PC-3 (cell line): ENCODE measurements at regions not wholly inside any gene's neighbourhood (a gene's known extent, or its start where the extent isn't known, plus 50 kb on each side); places are given as distances from the start of the nearest gene placed in this dataset.

ENCODE experiments used
- ATAC-seq: fragments of 200-7000 bp; cut with Tn5 transposase; 2 replicates; pipeline ENCODE4 v1.9.1; 2020; ENCODE audit warnings: mild to moderate bottlenecking, moderate library complexity
- BruUV-seq: library from RNA; stranded (reverse); fragments of 400-500 nt; replicated peaks from 2 replicates; lab custom pipeline; 2021; lab: Mats Ljungman, UMichigan
- CTCF ChIA-PET: fragments of 300-600 bp; sonication (Branson Sonifier 250); formaldehyde crosslinking; loops from one replicate; lab custom pipeline; 2022; ENCODE audit warnings: antibody characterized with exemption; lab: Charles Lee
- POLR2A ChIA-PET: fragments of 300-600 bp; sonication (Branson Sonifier 250); formaldehyde crosslinking; loops from one replicate; lab custom pipeline; 2022; ENCODE audit warnings: antibody characterized with exemption; ENCODE audit not compliant: unreplicated experiment; lab: Charles Lee
- DNase-seq: peaks from one replicate; pipeline ENCODE4 v3.0.0-alpha.2; 2015
- H2AFZ ChIP-seq: fragments of 300-600 bp; sonication (generic); 2 replicates; pipeline ENCODE4 v1.6.0; 2016; ENCODE audit warnings: antibody characterized with exemption, low read length
- H3F3A ChIP-seq: fragments of 300-600 bp; sonication (generic); one replicate; pipeline ENCODE4 v1.6.0; 2017; ENCODE audit warnings: antibody characterized with exemption, low read length, control low read depth, mild to moderate bottlenecking; ENCODE audit not compliant: unreplicated experiment
- H3K27ac ChIP-seq: fragments of 300-600 bp; sonication (generic); 2 replicates; pipeline ENCODE4 v1.5.1; 2016; ENCODE audit warnings: mild to moderate bottlenecking, low read length
- H3K27me3 ChIP-seq: fragments of 300-600 bp; sonication (generic); 2 replicates; pipeline ENCODE4 v1.6.1; 2016; ENCODE audit warnings: low read length, mixed read lengths
- H3K36me3 ChIP-seq: fragments of 300-600 bp; sonication (generic); 2 replicates; pipeline ENCODE4 v1.6.1; 2016; ENCODE audit warnings: low read depth, mixed run types, low read length, mixed read lengths
- H3K4me1 ChIP-seq: fragments of 300-600 bp; sonication (generic); 2 replicates; pipeline ENCODE4 v1.5.1; 2016; ENCODE audit warnings: low read length; ENCODE audit not compliant: insufficient read depth
- H3K4me2 ChIP-seq: fragments of 300-600 bp; sonication (generic); 2 replicates; pipeline ENCODE4 v1.6.0; 2016; ENCODE audit warnings: low read length
- H3K4me3 ChIP-seq: fragments of 300-600 bp; sonication (generic); 2 replicates; pipeline ENCODE4 v1.5.1; 2016; ENCODE audit warnings: mild to moderate bottlenecking, low read length, mixed read lengths
- H3K79me2 ChIP-seq: fragments of 300-600 bp; sonication (generic); 2 replicates; pipeline ENCODE4 v1.6.1; 2017; ENCODE audit warnings: low read length, mixed read lengths
- H3K9ac ChIP-seq: fragments of 300-600 bp; sonication (generic); 2 replicates; pipeline ENCODE4 v1.6.0; 2016; ENCODE audit warnings: mild to moderate bottlenecking, low read length
- H3K9me2 ChIP-seq: fragments of 300-600 bp; sonication (generic); replicated peaks from 2 replicates; pipeline ENCODE4 v1.6.1; 2016; ENCODE audit warnings: mixed run types, low read length, mixed read lengths
- H3K9me3 ChIP-seq: fragments of 300-600 bp; sonication (generic); 2 replicates; pipeline ENCODE4 v1.6.1; 2016; ENCODE audit warnings: low read length, mixed read lengths
- H4K20me1 ChIP-seq: fragments of 300-600 bp; sonication (generic); 2 replicates; pipeline ENCODE4 v1.6.1; 2016; ENCODE audit warnings: low read length, mixed read lengths
- CTCF ChIP-seq: fragments of 300-600 bp; sonication (generic); conservative IDR thresholded peaks from 2 replicates; pipeline ENCODE4 v1.5.1; 2017; ENCODE audit warnings: antibody characterized with exemption, low read depth, mild to moderate bottlenecking, low read length
- EZH2 ChIP-seq: fragments of 300-600 bp; sonication (generic); IDR thresholded peaks from one replicate; pipeline ENCODE4 v1.6.1; 2017; ENCODE audit warnings: antibody characterized with exemption, mild to moderate bottlenecking, low read length; ENCODE audit not compliant: unreplicated experiment
- EZH2phosphoT487 ChIP-seq: fragments of 300-600 bp; sonication (generic); IDR thresholded peaks from 2 replicates; pipeline ENCODE4 v1.6.1; 2018; ENCODE audit warnings: mild to moderate bottlenecking, antibody characterized with exemption, low read length, borderline replicate concordance
- intact Hi-C: fragments of 100-400 bp; cut with micrococcal nuclease; formaldehyde crosslinking; loops from 2 replicates; pipeline ENCODE4 v1.9.0; 2023

- Histone ChIP-seq H3K9me3 (no peaks in the 10 kb centered on the region), H3K9ac (no peak overlapping the region), H4K20me1 (no peaks in the 10 kb centered on the region), H3K27me3 (no peaks in the 10 kb centered on the region), H3F3A (no peaks in the 10 kb centered on the region), H3K9me2 (no peaks in the 10 kb centered on the region), H3K27ac (no peak overlapping the region), H3K36me3 (no peaks in the 10 kb centered on the region), H2AFZ (no peak overlapping the region), H3K4me1 (no peaks in the 10 kb centered on the region), H3K4me3 (no peak overlapping the region), H3K79me2 (no peaks in the 10 kb centered on the region), H3K4me2 (no peak overlapping the region)
- POLR2A ChIA-PET, result no interaction called here
- ATAC-seq (no peak), DNase-seq (no peak)
- intact Hi-C loops, result no loop called here
- CTCF ChIA-PET, result no interaction called here
- TF ChIP-seq CTCF (no peak), EZH2phosphoT487 (no peak), EZH2 (no peak)
- no TSS peak for BruUV-seq
These were observed 378.9 kb downstream of the DLEU7 start for GRCh38 chr13:50464349-50465251.

GRCh38 chr13:50466456-50466855, 377.0 kb downstream of the DLEU7 start:
- Histone ChIP-seq H3K9me3 (no peaks in the 10 kb centered on the region), H3K36me3 (no peaks in the 10 kb centered on the region), H3F3A (no peaks in the 10 kb centered on the region), H3K79me2 (no peaks in the 10 kb centered on the region), H4K20me1 (no peaks in the 10 kb centered on the region), H3K9me2 (no peaks in the 10 kb centered on the region), H2AFZ (no peak overlapping the region), H3K4me2 (no peak overlapping the region), H3K27ac (no peak overlapping the region), H3K4me3 (no peak overlapping the region), H3K27me3 (no peaks in the 10 kb centered on the region), H3K4me1 (no peaks in the 10 kb centered on the region), H3K9ac (no peak overlapping the region)
- ChIA-PET CTCF (no interaction called here), POLR2A (no interaction called here)
- intact Hi-C loops, result no loop called here
- TF ChIP-seq CTCF (no peak), EZH2 (no peak), EZH2phosphoT487 (no peak)
- no TSS peak for BruUV-seq
- DNase-seq (no peak), ATAC-seq (no peak)
